Effector memory CD8-positive, alpha-beta T cell (primary cell): ENCODE measurements at regions not wholly inside any gene's neighbourhood (a gene's known extent, or its start where the extent isn't known, plus 50 kb on each side); places are given as distances from the start of the nearest gene placed in this dataset.
"Not testable (repeated sequence)": the region's sequence is repeated elsewhere in the genome, so short reads cannot be mapped to it uniquely, and the experiment has no call there.

Experiments
- ATAC-seq: fragments of 150-1000 bp; cut with Tn5 transposase; replicated peaks from 2 replicates; pipeline ENCODE4 v1.10.0; 2021; ENCODE audit warnings: mild to moderate bottlenecking, moderate library complexity
- DNase-seq, 3 experiments: peaks; one replicate each; pipeline ENCODE4 v3.0.0; 2021
- H3K27ac Mint-ChIP-seq, 2 donors: one replicate each; pipeline ENCODE4 v1.8.0; 2022; ENCODE audit warnings: mild to moderate bottlenecking in 2 of 2, mixed read lengths in 2 of 2, moderate library complexity in 2 of 2
- H3K27me3 Mint-ChIP-seq, 2 donors: one replicate each; pipeline ENCODE4 v1.8.0; 2022; ENCODE audit warnings: mixed read lengths in 2 of 2
- H3K36me3 Mint-ChIP-seq: one replicate; pipeline ENCODE4 v1.8.0; 2022; ENCODE audit warnings: mild to moderate bottlenecking, moderate library complexity, mixed read lengths; ENCODE audit not compliant: insufficient read depth
- H3K4me1 Mint-ChIP-seq, 2 donors: one replicate each; pipeline ENCODE4 v1.8.0; 2022; ENCODE audit warnings: low read depth in 2 of 2, mixed read lengths in 2 of 2
- H3K4me3 Mint-ChIP-seq, 2 donors: one replicate each; pipeline ENCODE4 v1.8.0; 2022; ENCODE audit warnings: mild to moderate bottlenecking in 2 of 2, mixed read lengths in 2 of 2, moderate library complexity in 2 of 2
- H3K9me3 Mint-ChIP-seq, 2 donors: one replicate each; pipeline ENCODE4 v1.8.0; 2022; ENCODE audit warnings: mixed read lengths in 2 of 2

DNA sequence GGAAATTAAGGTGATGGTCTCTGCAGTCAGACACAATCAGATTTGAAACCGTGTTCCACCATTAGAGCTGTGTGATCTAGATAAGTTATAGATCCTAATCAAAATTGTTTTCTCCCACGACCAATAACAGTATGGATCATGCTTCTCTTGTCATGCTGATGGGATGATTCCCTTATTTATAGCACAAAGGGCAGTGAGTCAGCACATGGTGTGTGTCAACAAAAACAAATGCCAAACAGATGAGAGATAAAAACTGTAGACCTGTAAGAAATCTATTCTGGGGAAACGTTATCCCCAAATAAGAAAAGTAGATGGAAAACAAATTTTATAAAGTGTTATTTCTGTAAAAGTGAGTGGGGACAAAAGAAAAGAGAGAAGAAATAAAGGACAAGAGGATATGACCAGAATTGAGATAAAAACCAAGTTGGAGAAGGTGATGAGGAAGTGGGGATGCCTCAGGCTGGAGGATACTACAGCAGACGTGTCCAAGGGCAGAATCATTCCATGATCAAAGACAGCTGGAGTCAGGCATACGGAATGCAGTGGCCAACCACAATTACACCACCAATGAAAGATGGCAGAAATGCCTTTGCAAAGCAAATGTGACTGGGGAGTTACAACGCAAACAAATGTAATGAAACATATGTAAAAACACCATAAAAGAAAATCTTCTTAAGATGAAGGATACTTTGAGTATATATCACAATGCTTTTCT, 377.8 kb upstream of the PRKX start:
- H3K9me3 Mint-ChIP-seq: peaks cover 0 to 2% of the 10 kb centered on the region in 2 donors
- DNase-seq (no peak), ATAC-seq (no peak)
- H3K4me1 Mint-ChIP-seq: no peaks in the 10 kb centered on the region
- H3K27ac Mint-ChIP-seq: no peak overlapping the region
- H3K27me3 Mint-ChIP-seq: no peaks in the 10 kb centered on the region
- no peak overlapping the region for H3K4me3 Mint-ChIP-seq
- H3K36me3 Mint-ChIP-seq: peaks cover 4% of the 10 kb centered on the region

DNA sequence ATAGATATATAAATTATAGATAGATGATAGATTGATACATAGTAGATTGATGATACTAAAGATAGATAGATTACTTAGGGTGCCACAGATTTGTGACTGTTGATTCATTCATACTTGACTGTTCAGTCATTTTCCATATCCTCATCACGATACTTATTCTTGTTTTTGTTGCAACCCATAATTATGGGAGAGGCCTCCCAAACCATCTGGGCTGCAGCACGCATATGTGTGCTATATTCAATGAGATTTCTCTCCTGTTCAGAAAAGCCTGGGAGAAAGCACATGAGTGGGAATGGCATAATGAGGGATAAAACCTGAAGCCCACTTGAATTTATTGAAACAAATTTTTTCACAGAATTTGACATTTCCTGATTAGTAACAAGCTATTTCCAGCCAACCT, 346.4 kb upstream of the PRKX start:
- Mint-ChIP-seq H3K36me3 (no peaks in the 10 kb centered on the region), H3K4me3 (no peak overlapping the region), H3K27ac (no peak overlapping the region), H3K9me3 (peaks cover 0 to 3% of the 10 kb centered on the region in 2 donors), H3K4me1 (no peaks in the 10 kb centered on the region), H3K27me3 (no peaks in the 10 kb centered on the region)
- DNase-seq (no peak), ATAC-seq (no peak)

DNA sequence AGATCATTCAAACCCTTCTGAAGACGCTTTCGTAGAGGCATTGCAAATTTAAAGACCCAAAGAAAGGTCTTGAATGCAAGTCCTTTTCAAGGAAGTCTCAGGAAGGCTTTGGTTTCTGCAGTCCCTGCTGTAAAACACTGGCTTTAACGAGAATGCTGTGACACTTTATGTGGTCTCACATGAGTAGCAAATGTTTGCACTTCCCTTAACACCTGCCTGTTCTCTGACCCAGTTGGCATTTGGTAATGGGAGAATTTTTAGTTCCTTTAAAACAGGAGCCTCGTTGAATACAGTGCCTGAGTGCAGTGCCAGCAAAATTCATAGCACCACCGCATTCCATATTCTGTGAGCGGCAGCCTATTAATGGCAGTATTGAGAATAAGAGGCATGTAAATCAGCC, 330.5 kb upstream of the PRKX start:
- DNase-seq (no peak), ATAC-seq (no peak)
- Mint-ChIP-seq H3K4me1 (no peaks in the 10 kb centered on the region), H3K36me3 (no peaks in the 10 kb centered on the region), H3K27me3 (no peaks in the 10 kb centered on the region), H3K4me3 (no peak overlapping the region), H3K9me3 (no peaks in the 10 kb centered on the region), H3K27ac (no peak overlapping the region)

DNA sequence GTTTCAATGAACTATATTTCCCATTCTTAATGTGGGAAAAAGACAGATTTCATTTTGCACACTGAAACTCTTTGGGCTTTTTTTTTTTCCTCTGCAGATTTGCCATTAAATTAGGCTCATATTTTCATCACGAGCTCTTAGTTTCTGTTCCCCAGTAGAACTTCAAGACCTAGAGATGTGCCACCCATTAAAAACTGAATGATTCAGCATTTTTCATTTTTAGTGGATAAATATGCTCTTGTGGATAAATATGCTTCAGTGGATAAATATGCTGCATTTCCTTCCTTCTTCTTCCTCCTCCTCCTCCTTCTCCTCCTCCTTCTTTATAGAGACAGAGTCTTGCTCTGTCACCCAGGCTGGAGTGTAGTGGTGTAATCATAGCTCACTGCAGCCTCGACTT, 322.4 kb upstream of the PRKX start:
- H3K4me3 Mint-ChIP-seq: no peak overlapping the region
- DNase-seq: no peak
- H3K27me3 Mint-ChIP-seq: no peaks in the 10 kb centered on the region
- H3K36me3 Mint-ChIP-seq: no peaks in the 10 kb centered on the region
- no peaks in the 10 kb centered on the region for H3K9me3 Mint-ChIP-seq
- H3K27ac Mint-ChIP-seq: no peak overlapping the region
- H3K4me1 Mint-ChIP-seq: no peaks in the 10 kb centered on the region
- ATAC-seq: no peak

DNA sequence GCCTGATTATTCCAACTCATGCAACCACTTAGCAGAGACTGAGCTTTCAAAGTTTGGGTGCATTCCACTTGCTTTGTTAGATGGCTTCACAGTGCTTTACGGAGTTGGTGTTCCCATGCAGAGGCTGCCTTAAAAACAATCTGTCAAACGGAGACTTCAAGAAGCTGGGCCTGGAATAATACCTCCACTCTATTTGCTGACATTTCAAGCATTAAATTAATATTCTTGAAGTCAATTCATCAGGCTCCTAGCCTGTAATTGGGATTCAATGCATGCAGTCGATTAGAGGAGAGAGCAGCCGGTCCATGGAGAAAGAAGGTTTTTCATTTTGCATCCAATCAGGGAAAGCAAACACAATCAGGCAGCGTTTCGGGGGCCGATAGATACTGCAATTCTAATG, 314.7 kb upstream of the PRKX start:
- ATAC-seq: no peak
- H3K9me3 Mint-ChIP-seq: no peaks in the 10 kb centered on the region

DNA sequence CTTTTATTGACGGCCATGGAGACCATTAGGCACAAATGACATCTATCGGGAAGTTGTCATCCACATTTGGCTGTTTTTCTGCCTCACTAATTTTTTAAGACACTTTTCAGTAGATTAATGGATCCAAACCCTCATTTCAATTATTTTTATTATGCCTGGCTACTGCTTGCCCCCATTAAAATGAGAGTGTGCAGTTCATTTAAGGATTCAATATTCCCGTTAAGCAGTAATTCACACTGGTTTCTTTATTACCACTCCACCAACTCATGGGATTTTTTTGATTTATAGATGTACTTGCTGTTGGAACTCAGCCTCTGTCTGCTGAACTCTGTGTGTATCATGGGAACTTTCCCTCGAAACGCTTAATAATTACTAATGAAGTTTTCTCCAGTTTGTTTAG, 291.8 kb upstream of the PRKX start:
- Mint-ChIP-seq H3K9me3 (no peaks in the 10 kb centered on the region), H3K4me3 (no peak overlapping the region), H3K27ac (no peak overlapping the region), H3K4me1 (no peaks in the 10 kb centered on the region), H3K27me3 (no peaks in the 10 kb centered on the region), H3K36me3 (no peaks in the 10 kb centered on the region)
- DNase-seq (no peak), ATAC-seq (no peak)

More for the DNA sequence above, 314.7 kb upstream of the PRKX start:
- Mint-ChIP-seq H3K27ac (no peak overlapping the region), H3K27me3 (no peaks in the 10 kb centered on the region), H3K4me1 (no peaks in the 10 kb centered on the region), H3K4me3 (no peak overlapping the region), H3K36me3 (no peaks in the 10 kb centered on the region)
- DNase-seq: no peak

DNA sequence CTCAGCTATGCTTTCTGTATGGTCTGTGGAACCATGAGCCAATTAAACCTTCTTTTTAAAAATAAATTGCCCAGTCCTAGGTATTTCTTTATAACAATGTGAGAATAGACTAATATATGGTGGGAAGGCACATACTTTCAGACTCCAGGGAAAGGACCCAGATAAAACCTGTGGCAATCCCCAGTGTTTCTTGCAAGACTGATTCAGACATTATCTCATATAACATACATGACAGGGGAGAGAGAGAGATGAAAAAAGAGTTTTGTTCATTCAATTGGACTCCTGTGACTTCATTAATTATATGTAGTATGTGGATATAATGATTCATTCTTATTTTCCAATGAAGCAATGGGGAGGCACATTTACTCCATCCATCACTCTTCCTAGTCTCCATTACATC, 291.4 kb upstream of the PRKX start:
- Mint-ChIP-seq H3K27me3 (no peaks in the 10 kb centered on the region), H3K4me1 (no peaks in the 10 kb centered on the region), H3K27ac (no peak overlapping the region), H3K36me3 (no peaks in the 10 kb centered on the region), H3K4me3 (no peak overlapping the region), H3K9me3 (no peaks in the 10 kb centered on the region)
- DNase-seq (no peak), ATAC-seq (no peak)

DNA sequence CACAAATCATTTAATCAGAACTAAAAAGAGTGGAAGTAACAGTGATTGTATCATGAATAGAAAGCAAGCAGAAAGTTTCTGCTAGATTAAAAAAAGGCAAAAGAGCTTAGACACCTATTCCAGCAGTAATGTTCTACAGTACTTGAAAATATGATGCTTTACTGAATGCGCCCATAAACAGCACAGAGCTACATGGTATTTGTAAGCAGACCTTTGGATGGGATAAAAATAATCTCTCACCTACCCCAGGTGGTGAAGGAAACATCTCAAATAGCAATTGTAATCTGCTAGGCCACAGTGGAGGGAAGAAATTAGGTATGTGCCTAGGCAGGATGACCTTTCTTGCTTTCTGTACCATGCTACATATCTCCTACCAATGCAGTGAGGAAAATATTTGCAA, 280.9 kb upstream of the PRKX start:
- H3K9me3 Mint-ChIP-seq: no peaks in the 10 kb centered on the region
- H3K27me3 Mint-ChIP-seq: no peaks in the 10 kb centered on the region
- H3K27ac Mint-ChIP-seq: no peak overlapping the region
- no peak overlapping the region for H3K4me3 Mint-ChIP-seq
- DNase-seq: no peak
- H3K4me1 Mint-ChIP-seq: no peaks in the 10 kb centered on the region
- ATAC-seq: no peak
- no peaks in the 10 kb centered on the region for H3K36me3 Mint-ChIP-seq

DNA sequence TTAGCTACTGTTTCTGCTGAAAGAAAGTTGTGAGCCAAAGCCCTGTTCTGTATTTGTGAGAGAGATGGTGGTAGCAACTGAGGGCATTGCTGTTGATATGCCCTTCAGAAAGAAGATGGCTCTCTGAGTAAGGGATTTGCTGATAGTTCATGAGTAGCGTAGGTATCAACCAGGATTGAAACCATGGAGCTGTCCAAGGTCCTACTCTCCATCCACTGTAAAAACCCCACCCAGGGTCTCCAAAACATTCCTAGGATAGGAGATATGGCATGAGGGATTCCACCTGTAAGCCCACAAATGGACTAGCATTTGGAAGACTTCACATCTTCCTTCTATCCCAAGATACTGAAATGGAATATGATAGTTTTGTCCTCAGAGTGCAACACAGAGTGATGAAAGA, 277.1 kb upstream of the PRKX start:
- H3K4me1 Mint-ChIP-seq: no peaks in the 10 kb centered on the region
- H3K27me3 Mint-ChIP-seq: no peaks in the 10 kb centered on the region
- no peak for ATAC-seq
- H3K36me3 Mint-ChIP-seq: no peaks in the 10 kb centered on the region
- DNase-seq: no peak
- H3K27ac Mint-ChIP-seq: no peak overlapping the region
- no peaks in the 10 kb centered on the region for H3K9me3 Mint-ChIP-seq
- H3K4me3 Mint-ChIP-seq: no peak overlapping the region

DNA sequence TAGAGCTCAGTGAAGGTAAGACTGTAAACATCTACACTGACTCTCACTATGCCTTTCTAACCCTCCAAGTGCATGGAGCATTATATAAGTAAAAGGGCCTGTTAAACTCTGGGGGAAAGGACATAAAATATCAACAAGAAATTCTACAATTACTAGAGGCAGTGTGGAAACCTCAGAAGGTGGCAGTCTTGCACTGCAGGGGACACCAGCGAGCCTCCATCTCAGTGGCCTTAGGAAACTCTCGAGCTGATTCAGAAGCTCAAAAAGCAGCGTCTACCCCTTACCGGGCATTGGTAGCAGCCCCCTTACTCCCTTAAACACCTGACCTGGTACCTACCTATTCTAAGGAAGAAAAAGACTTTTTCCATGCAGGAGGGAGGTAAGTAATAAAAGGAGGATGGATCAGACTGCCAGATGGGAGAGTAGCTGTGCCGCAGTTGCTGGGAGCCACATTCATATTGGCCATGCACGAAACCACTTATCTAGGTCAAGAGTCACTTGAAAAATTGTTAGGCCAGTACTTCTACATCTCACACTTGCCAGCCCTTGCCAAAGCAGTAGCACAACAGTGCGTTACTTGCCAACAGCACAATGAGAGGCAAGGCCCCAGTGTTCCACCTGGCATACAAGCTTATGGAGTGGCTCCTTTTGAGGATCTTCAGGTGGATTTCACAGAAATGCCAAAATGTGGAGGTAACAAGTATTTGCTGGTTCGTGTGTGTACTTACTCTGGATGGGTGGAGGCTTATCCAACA, 258.8 kb upstream of the PRKX start:
- H3K27ac Mint-ChIP-seq, ATAC-seq, H3K9me3 Mint-ChIP-seq, DNase-seq, H3K4me1 Mint-ChIP-seq, H3K4me3 Mint-ChIP-seq, H3K36me3 Mint-ChIP-seq, H3K27me3 Mint-ChIP-seq: not testable (repeated sequence)

DNA sequence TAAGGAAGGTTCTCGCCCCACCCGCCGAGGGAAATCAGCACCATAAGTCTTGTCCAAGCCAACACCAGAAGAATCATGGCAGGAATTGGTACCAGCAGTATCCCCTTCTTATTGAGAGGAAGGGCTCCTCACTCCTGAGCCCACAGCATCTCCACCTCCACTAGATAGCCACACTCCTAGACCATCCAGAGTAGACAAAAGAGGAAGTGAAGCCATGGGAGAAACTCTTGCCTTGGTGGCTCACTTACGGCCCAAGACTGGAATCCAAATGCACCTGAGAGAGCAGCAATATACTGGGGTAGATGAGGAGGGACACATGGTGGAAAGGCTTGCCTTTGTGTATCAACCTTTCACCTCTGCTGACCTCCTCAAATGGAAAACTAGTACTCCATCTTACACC, 255.3 kb upstream of the PRKX start:
- no peaks in the 10 kb centered on the region for H3K9me3 Mint-ChIP-seq
- peaks cover 0 to 12% of the 10 kb centered on the region in 2 donors for H3K27me3 Mint-ChIP-seq
- no peaks in the 10 kb centered on the region for H3K36me3 Mint-ChIP-seq
- no peak overlapping the region for H3K4me3 Mint-ChIP-seq
- DNase-seq (no peak), ATAC-seq (no peak)
- no peak overlapping the region for H3K27ac Mint-ChIP-seq
- H3K4me1 Mint-ChIP-seq: no peaks in the 10 kb centered on the region

DNA sequence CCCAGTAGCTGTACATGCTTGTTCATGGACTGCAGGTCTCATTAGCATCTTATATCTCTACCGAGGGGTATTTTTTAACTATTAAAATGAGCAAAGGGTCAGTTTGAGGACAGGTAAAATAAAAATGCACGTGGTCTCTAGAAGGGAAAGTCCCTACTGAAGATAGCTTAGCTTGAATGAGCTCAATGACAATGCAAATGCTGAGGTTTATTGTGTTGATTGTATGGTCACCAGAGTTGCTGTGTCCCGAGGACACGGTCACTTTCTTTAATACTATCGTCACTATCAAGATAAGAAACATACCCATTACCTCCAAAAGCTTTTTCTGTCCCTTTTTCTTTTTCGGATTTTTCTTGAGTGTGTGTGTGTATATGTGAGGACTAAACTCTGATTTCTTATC, 250.5 kb upstream of the PRKX start:
- Mint-ChIP-seq H3K27me3 (peaks cover 5 to 28% of the 10 kb centered on the region in 2 donors), H3K4me1 (peaks cover 3 to 7% of the 10 kb centered on the region in 2 donors), H3K9me3 (no peaks in the 10 kb centered on the region), H3K4me3 (no peak overlapping the region), H3K27ac (no peak overlapping the region), H3K36me3 (no peaks in the 10 kb centered on the region)
- no peak for DNase-seq
- no peak for ATAC-seq

DNA sequence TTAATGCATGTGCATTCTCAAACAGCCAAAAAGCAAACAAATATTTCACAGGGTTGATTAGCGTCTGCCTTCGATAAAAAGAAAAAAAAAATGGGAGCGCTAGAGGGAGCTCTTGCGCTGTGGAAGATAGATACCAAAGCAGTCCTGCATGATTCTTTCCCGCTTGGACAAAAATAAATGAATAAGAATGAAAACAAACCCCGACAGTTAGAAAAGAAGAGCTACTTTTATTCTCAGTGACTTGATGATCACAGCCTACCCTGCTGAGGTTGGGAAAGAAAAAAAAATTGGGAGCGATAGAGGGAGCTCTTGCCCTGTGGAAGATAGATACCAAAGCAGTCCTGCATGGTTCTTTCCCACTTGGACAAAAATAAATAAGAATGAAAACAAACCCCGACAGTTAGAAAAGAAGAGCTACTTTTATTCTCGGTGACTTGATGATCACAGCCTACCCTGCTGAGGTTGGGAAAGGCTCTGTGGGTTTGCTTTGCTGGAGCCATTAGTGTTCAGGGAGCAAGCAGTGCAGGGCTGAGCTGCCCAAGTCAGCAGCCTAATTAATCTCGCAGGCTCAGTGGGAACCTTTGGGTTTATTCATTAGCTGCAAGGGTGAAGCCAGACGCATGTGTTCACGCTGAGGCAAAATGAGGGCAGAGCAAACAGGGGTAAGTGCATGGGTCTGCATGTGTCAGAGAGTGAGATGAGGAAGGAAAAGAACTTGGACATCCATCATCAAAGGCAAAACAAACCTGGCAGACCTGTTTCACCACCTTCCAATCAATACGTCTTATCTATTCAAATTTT, 249.3 kb upstream of the PRKX start:
- H3K27ac Mint-ChIP-seq: no peak overlapping the region
- ATAC-seq (no peak), DNase-seq (no peak)
- peaks cover 5 to 28% of the 10 kb centered on the region in 2 donors for H3K27me3 Mint-ChIP-seq
- no peaks in the 10 kb centered on the region for H3K9me3 Mint-ChIP-seq
- no peak overlapping the region for H3K4me3 Mint-ChIP-seq
- peaks cover 3 to 7% of the 10 kb centered on the region in 2 donors for H3K4me1 Mint-ChIP-seq
- no peaks in the 10 kb centered on the region for H3K36me3 Mint-ChIP-seq

DNA sequence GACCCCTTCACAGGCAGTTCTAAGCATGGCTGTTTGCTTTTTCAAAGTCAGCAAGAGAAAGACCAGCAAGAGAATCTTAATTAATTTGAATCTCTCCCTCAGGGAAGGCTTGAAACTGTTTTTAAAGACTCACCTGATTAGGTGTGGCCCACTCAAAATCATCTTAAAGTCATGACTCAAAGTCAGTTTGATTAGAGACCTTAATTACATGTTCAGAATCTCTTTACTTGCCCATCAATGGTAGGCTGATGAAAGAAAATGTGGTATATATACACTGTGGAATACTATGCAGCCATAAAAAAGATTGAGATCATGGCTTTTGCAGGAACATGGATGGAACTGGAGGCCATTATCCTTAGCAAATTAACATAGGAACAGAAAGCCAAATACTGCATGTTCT, 247.5 kb upstream of the PRKX start:
- Mint-ChIP-seq H3K27me3 (peaks cover 5 to 26% of the 10 kb centered on the region in 2 donors), H3K4me3 (no peak overlapping the region), H3K9me3 (no peaks in the 10 kb centered on the region), H3K36me3 (no peaks in the 10 kb centered on the region), H3K4me1 (peaks cover 3 to 7% of the 10 kb centered on the region in 2 donors), H3K27ac (no peak overlapping the region)
- DNase-seq: no peak
- ATAC-seq: no peak
